Astrocyte (in vitro differentiated cells and primary cell): ENCODE measurements at regions not wholly inside any gene's neighbourhood (a gene's known extent, or its start where the extent isn't known, plus 50 kb on each side); places are given as distances from the start of the nearest gene placed in this dataset.

ENCODE experiments used
- CTCF ChIP-seq: IDR thresholded peaks from 2 replicates; pipeline ENCODE4 v1.5.1; 2011; ENCODE audit warnings: low read depth, mild to moderate bottlenecking, inconsistent platforms, low read length, moderate library complexity; ENCODE audit not compliant: insufficient read depth
- EZH2 ChIP-seq: IDR thresholded peaks from 2 replicates; pipeline ENCODE4 v1.6.1; 2012; ENCODE audit warnings: mild to moderate bottlenecking, low read length, inconsistent platforms; ENCODE audit not compliant: insufficient read depth

- TF ChIP-seq CTCF (no peak), EZH2 (no peak)
These were observed 1865.4 kb downstream of the MAT2B start for GRCh38 chr5:165370794-165371193.
